Skeletal muscle tissue (tissue), 3 donors: ENCODE measurements at regions not wholly inside any gene's neighbourhood (a gene's known extent, or its start where the extent isn't known, plus 50 kb on each side); places are given as distances from the start of the nearest gene placed in this dataset.

ENCODE experiments used
- H3K27ac ChIP-seq: one replicate; pipeline ENCODE4 v1.7.0; 2013; ENCODE audit warnings: mild to moderate bottlenecking, low read depth, low read length, inconsistent platforms
- H3K27me3 ChIP-seq, 3 donors: one replicate each; pipeline ENCODE4 v1.7.0; 2013; ENCODE audit warnings: low read length in 3 of 3; ENCODE audit not compliant: control insufficient read depth in 3 of 3, insufficient read depth in 3 of 3
- H3K36me3 ChIP-seq, 3 donors: one replicate each; pipeline ENCODE4 v1.7.0; 2013; ENCODE audit warnings: low read length in 3 of 3; ENCODE audit not compliant: control insufficient read depth in 3 of 3, insufficient read depth in 3 of 3
- H3K4me1 ChIP-seq, 3 donors: one replicate each; pipeline ENCODE4 v1.7.0; 2013; ENCODE audit warnings: low read length in 3 of 3, mild to moderate bottlenecking in 3 of 3; ENCODE audit not compliant: control insufficient read depth in 3 of 3, insufficient read depth in 3 of 3
- H3K4me3 ChIP-seq, 3 donors: one replicate each; pipeline ENCODE4 v1.7.0; 2013; ENCODE audit warnings: low read length in 3 of 3
- H3K9ac ChIP-seq, 3 donors: one replicate each; pipeline ENCODE4 v1.7.0; 2013; ENCODE audit warnings: low read length in 3 of 3, mild to moderate bottlenecking in 3 of 3, moderate library complexity in 2 of 3, low read depth in 1 of 3
- H3K9me3 ChIP-seq, 3 donors: one replicate each; pipeline ENCODE4 v1.7.0; 2013; ENCODE audit warnings: low read length in 3 of 3; ENCODE audit not compliant: control insufficient read depth in 3 of 3
- donor health status: Osteomylitis.

GRCh38 chr12:90074086-90074485, 365.4 kb upstream of the ATP2B1 start:
- H3K4me1 ChIP-seq: no peaks in the 10 kb centered on the region
- H3K36me3 ChIP-seq: no peaks in the 10 kb centered on the region
- H3K27ac ChIP-seq: no peak overlapping the region
- no peaks in the 10 kb centered on the region for H3K9me3 ChIP-seq
- H3K27me3 ChIP-seq: no peaks in the 10 kb centered on the region
- H3K4me3 ChIP-seq: no peak overlapping the region
- H3K9ac ChIP-seq: no peak overlapping the region

- no peak overlapping the region for H3K4me3 ChIP-seq
These were observed 363.4 kb upstream of the ATP2B1 start for GRCh38 chr12:90071996-90072395.

GRCh38 chr12:90069711-90070110, 361.1 kb upstream of the ATP2B1 start:
- Histone ChIP-seq H3K27ac (no peak overlapping the region), H3K4me1 (peaks cover 4 to 6% (median 4%) of the 10 kb centered on the region in 3 donors), H3K9me3 (no peaks in the 10 kb centered on the region), H3K27me3 (no peaks in the 10 kb centered on the region), H3K4me3 (no peak overlapping the region), H3K36me3 (no peaks in the 10 kb centered on the region), H3K9ac (no peak overlapping the region)

More at GRCh38 chr12:90071996-90072395, 363.4 kb upstream of the ATP2B1 start:
- Histone ChIP-seq H3K27ac (no peak overlapping the region), H3K9ac (no peak overlapping the region), H3K36me3 (no peaks in the 10 kb centered on the region), H3K9me3 (no peaks in the 10 kb centered on the region), H3K4me1 (no peaks in the 10 kb centered on the region), H3K27me3 (no peaks in the 10 kb centered on the region)

GRCh38 chr12:90067791-90068190, 359.2 kb upstream of the ATP2B1 start:
- Histone ChIP-seq H3K27ac (no peak overlapping the region), H3K36me3 (no peaks in the 10 kb centered on the region), H3K27me3 (no peaks in the 10 kb centered on the region), H3K9ac (no peak overlapping the region), H3K9me3 (no peaks in the 10 kb centered on the region), H3K4me1 (peaks cover 4 to 7% (median 6%) of the 10 kb centered on the region in 3 donors), H3K4me3 (no peak overlapping the region)

GRCh38 chr12:90064852-90065801, 356.5 kb upstream of the ATP2B1 start:
- Histone ChIP-seq H3K9me3 (no peaks in the 10 kb centered on the region), H3K9ac (no peak overlapping the region), H3K27ac (peak overlapping the region; percentile 20), H3K4me3 (no peak overlapping the region), H3K4me1 (peaks cover 4 to 9% (median 7%) of the 10 kb centered on the region in 3 donors), H3K36me3 (no peaks in the 10 kb centered on the region), H3K27me3 (no peaks in the 10 kb centered on the region)

GRCh38 chr12:90062799-90063198, 354.2 kb upstream of the ATP2B1 start:
- Histone ChIP-seq H3K9me3 (no peaks in the 10 kb centered on the region), H3K27ac (no peak overlapping the region), H3K27me3 (no peaks in the 10 kb centered on the region), H3K36me3 (no peaks in the 10 kb centered on the region), H3K4me1 (peaks cover 4 to 9% (median 7%) of the 10 kb centered on the region in 3 donors), H3K4me3 (no peak overlapping the region), H3K9ac (no peak overlapping the region)

- Histone ChIP-seq H3K27ac (peak overlapping the region; percentile 48), H3K4me3 (no peak overlapping the region), H3K4me1 (peaks cover 4 to 9% (median 7%) of the 10 kb centered on the region in 3 donors), H3K9ac (no peak overlapping the region), H3K27me3 (no peaks in the 10 kb centered on the region), H3K36me3 (no peaks in the 10 kb centered on the region), H3K9me3 (no peaks in the 10 kb centered on the region)
These were observed 353.2 kb upstream of the ATP2B1 start for GRCh38 chr12:90061809-90062208.

- peaks cover under 1 to 8% (median 4%) of the 10 kb centered on the region in 3 donors for H3K4me1 ChIP-seq
- H3K9me3 ChIP-seq: no peaks in the 10 kb centered on the region
- no peak overlapping the region for H3K27ac ChIP-seq
- no peaks in the 10 kb centered on the region for H3K36me3 ChIP-seq
- no peak overlapping the region for H3K9ac ChIP-seq
- no peaks in the 10 kb centered on the region for H3K27me3 ChIP-seq
- H3K4me3 ChIP-seq: no peak overlapping the region
These were observed 351.4 kb upstream of the ATP2B1 start for GRCh38 chr12:90060031-90060430.

- Histone ChIP-seq H3K9ac (no peak overlapping the region), H3K36me3 (no peaks in the 10 kb centered on the region), H3K9me3 (no peaks in the 10 kb centered on the region), H3K4me1 (peaks cover 0 to 3% (median 0%) of the 10 kb centered on the region in 3 donors), H3K4me3 (no peak overlapping the region), H3K27me3 (no peaks in the 10 kb centered on the region), H3K27ac (no peak overlapping the region)
These were observed 350.1 kb upstream of the ATP2B1 start for GRCh38 chr12:90058704-90059103.

- Histone ChIP-seq H3K9ac (no peak overlapping the region), H3K27me3 (no peaks in the 10 kb centered on the region), H3K4me1 (no peaks in the 10 kb centered on the region), H3K27ac (no peak overlapping the region), H3K4me3 (no peak overlapping the region), H3K36me3 (no peaks in the 10 kb centered on the region), H3K9me3 (no peaks in the 10 kb centered on the region)
These were observed 346.4 kb upstream of the ATP2B1 start for GRCh38 chr12:90055071-90055470.
